HUDEP-2 (cell line): ENCODE measurements at regions not wholly inside any gene's neighbourhood (a gene's known extent, or its start where the extent isn't known, plus 50 kb on each side); places are given as distances from the start of the nearest gene placed in this dataset.
"Not testable (repeated sequence)": the region's sequence is repeated elsewhere in the genome, so short reads cannot be mapped to it uniquely, and the experiment has no call there.

Experiments
- DNase-seq, 76 experiments: peaks; one replicate each; lab custom pipeline; 2025; ENCODE audit not compliant: unreplicated experiment in 76 of 76; lab: John Stamatoyannopoulos, UW

DNA sequence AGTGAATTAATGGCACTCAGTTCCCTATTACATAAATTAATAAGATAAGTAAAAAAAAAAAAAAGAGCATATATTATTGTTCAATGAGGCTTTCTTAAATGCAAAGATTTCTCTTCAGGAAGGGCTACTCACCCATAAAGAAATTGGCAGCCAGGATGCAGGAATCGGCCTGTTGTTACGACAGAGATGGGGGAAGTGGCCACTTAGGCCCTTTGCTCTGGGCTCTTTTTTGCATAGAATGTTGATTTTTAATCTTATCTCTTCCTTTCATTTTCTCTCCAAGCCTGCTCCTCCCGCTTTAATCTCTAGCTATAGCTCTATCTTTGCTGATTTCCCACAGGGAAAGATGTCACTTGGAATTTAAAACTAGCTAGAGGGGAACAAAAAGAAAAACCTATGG, 391.8 kb upstream of the CRIM1 start:
- DNase-seq, result no peak

GRCh38 chr2:35963357-35963756, 392.2 kb upstream of the CRIM1 start:
- DNase-seq, result no peak

- DNase-seq, result no peak
These were observed 392.9 kb upstream of the CRIM1 start for GRCh38 chr2:35962585-35963146.

DNA sequence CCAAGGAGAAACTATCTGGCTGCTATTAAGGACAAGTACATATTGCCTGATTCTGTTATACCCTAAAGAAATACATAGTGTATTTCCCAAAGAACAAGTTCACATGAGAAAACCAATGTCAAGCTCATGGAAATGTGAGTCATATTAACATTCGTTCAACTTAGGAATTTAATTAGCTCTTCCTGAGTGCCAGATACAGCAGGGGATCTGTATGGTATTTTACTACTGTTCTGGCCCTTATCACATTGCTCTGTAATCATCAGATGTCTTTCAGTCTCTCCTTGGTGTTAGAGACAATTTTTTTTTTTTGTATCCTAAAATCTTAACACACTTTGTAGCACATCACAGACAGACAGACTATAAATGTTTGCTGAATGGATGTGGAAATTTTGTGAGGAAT, 395.0 kb upstream of the CRIM1 start:
- DNase-seq, result no peak

- DNase-seq, result not testable (repeated sequence)
These were observed 398.5 kb upstream of the CRIM1 start for GRCh38 chr2:35957053-35957452.

GRCh38 chr2:35946478-35946877, 409.1 kb upstream of the CRIM1 start:
- no peak for DNase-seq

DNA sequence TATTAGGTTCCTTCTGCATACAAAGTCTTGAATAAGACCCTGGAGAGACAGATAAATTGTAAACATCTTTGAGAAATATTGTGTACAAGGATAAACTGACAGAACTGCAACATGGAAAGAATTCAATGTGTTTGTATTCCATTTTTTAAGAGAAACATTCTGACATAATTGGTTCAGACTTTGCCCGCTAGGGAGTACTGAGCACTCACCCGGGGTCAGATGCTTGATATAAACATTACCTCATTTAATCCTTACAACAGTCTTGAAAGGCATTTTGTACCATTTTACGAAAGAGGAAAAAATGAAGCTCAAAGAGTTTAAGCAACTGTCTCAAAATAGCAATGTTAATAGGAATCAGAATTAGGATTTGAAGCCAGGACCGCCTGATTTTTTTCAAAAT, 416.7 kb upstream of the CRIM1 start:
- no peak for DNase-seq

GRCh38 chr2:35933031-35933430, 422.5 kb upstream of the CRIM1 start:
- DNase-seq, result no peak

DNA sequence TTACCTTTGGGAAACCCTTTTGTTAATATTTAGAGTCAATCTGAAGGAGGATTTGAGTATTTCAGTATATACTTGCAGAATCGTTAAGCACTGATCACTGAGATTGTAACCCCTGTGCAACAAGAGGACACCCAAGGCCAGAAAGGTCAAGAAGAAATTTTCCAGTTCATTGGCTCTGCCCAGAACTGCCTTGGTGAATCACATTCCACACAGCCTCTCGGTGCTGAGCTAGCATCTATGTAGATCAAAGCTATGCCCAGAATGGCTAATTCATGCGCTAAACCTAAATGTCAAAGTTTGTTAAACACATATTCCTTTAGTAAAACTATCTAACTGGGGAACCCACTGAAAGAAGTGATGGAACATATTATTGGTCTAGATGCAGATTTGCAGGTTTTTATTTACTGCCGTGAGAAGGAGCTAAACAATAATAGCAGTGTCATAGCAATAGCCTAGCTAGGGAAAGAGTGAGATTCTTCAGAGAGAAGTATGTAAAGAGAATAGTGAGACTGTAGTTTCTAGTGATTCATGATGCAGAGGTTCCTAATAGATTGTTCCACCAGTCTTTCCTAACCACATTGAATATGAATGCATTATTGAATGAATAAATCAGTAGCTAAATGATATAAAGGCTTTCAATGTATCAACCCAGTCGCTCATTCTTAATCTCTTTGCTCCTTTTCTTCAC, 423.2 kb upstream of the CRIM1 start:
- DNase-seq, result no peak

GRCh38 chr2:35931626-35932025, 424.0 kb upstream of the CRIM1 start:
- DNase-seq, result no peak

GRCh38 chr2:35931115-35931514, 424.5 kb upstream of the CRIM1 start:
- no peak for DNase-seq

- DNase-seq, result no peak
These were observed 426.0 kb upstream of the CRIM1 start for GRCh38 chr2:35929551-35929950.

DNA sequence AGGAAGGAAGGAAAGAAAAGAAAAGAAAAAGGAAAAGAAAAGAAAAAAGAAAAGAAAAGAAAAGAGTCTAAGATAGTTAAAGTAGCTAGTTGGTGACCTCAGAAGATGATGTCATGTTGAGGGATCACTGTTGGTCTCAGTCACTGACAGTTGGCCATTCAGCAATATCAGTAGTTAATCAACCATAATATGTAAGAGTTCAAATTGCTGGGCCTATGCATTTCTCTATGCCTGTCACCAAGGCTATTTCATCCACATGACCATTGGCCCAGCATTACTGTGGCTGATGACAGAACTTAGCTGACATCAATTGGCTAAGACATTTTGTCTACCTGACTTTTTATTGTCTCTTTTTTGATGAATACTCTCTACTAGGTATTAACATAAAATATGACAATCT, 435.5 kb upstream of the CRIM1 start:
- DNase-seq, result no peak

DNA sequence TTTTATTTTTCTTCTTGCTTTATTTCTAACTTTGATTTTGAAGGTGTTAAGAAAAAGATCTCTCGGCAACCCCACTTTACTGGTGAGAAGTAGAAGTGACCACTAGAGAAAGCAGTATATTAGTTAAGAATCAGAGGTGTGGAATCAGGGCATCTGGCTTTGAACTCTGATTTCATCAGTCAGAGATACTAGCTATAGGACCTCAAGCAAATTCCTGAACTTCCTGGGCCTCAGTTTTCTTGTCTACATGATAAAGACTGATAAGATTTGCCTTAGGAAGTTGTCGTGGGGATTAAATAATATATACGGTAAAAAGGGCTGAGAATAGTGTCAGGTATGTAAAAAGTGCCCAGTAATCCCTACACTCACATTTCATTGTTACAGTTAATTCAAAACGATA, 440.3 kb upstream of the CRIM1 start:
- no peak for DNase-seq

- DNase-seq, result no peak
These were observed 463.6 kb upstream of the CRIM1 start for GRCh38 chr2:35891936-35892335.

DNA sequence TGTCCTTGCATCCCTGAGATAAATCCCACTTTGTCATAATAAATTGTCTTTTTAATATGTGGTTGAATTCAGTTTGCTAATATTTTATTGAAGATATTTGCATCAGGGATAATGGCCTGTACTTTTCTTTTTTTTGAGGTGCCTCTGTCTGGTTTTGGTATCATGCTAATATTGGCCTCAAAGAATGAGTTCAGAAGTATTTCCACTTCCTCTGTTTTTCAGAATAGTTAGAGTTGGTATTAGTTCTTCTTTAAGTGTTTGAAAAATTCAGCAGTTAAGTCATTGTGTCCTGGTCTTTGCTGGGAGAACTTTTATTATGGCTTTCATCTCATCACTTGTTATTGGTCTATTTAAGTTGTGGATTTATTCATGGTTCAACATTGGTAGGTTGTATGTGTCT, 464.1 kb upstream of the CRIM1 start:
- DNase-seq, result no peak

- DNase-seq, result no peak
These were observed 468.4 kb upstream of the CRIM1 start for GRCh38 chr2:35887146-35887545.

DNA sequence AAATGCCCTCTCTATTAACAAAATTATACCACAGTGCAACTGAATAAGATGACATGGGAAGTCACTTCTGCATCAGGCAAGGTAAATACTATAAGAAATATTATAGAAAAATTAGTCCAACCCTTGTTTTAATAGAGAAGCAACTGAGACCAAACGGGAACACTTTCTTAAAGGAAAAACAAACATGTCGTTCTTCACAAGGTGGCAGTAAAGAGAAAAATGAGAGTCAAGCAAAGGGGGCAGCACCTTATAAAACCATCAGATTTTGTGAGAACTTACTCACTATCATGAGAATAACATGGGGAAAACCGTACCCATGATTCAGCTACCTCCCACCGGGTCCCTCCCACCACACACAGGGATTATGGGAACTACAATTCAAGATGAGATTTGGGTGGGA, 481.7 kb upstream of the CRIM1 start:
- no peak for DNase-seq

DNA sequence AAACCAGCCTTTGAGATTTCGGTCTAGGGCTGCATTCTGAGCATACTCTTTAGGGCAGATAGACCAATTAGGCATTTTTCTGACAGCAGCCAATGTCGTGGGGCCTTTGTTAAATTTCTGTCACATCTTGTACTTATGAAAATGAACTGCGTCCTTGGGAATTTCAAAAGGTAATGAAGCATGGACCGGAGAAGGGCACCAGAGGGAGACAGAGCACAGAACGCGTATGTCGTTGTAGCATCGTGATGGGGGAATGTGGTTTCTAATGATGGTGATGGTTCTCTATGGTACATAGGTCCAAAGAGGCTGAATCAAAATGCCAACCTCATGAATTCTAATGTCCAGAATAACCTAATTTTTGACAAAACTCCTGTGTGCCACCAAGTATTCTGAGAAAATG, 483.9 kb upstream of the CRIM1 start:
- DNase-seq, result no peak

DNA sequence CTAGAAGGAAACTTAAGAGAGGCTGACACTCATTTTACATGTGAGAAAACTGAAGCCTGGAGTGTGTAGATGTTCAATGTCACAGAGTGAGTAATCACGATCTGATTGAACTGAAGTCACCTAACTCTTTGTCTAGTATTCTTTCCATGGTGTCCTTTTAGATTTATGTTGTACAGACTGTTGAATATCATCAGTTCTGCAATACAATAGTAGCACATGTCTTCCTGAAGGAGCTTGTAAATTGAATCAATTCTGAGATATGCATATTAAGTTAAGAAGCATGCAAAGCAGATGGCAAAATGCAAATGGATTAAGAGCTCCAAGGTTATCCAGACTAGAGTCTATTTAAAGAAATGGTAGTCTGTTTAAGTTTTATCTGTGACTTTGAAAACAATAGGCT, 484.9 kb upstream of the CRIM1 start:
- no peak for DNase-seq

DNA sequence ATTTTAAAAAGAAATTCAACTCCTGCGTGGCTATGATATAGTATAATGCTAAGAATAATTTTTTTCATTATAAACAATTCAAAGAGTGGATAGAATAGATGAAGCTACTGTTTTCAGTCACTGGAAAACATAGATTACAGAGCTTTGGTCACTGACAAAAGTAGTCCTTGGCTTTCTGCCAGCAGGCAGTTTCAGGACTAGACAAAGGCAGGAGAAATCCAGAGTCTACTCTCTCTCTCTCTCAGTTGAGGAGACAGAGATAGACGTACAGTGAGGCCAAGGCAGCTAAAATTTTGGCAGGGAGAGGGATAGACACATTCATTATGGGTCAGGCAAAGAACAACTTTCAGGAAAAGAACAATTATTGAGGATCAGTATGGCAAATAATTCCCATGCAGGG, 491.4 kb upstream of the CRIM1 start:
- DNase-seq, result no peak

- no peak for DNase-seq
These were observed 497.4 kb upstream of the CRIM1 start for GRCh38 chr2:35858216-35858615.

GRCh38 chr2:35857498-35857897, 498.1 kb upstream of the CRIM1 start:
- DNase-seq, result no peak
